Astrocyte (in vitro differentiated cells and primary cell): ENCODE measurements at regions not wholly inside any gene's neighbourhood (a gene's known extent, or its start where the extent isn't known, plus 50 kb on each side); places are given as distances from the start of the nearest gene placed in this dataset.

Experiments
- EZH2 ChIP-seq: IDR thresholded peaks from 2 replicates; pipeline ENCODE4 v1.6.1; 2012; ENCODE audit warnings: mild to moderate bottlenecking, low read length, inconsistent platforms; ENCODE audit not compliant: insufficient read depth
- TF ChIP-seq, protein P1 (sequence below): IDR thresholded peaks from 2 replicates; pipeline ENCODE4 v1.5.1; 2011; ENCODE audit warnings: low read depth, mild to moderate bottlenecking, inconsistent platforms, low read length, moderate library complexity; ENCODE audit not compliant: insufficient read depth

- TF ChIP-seq, protein P1, sequence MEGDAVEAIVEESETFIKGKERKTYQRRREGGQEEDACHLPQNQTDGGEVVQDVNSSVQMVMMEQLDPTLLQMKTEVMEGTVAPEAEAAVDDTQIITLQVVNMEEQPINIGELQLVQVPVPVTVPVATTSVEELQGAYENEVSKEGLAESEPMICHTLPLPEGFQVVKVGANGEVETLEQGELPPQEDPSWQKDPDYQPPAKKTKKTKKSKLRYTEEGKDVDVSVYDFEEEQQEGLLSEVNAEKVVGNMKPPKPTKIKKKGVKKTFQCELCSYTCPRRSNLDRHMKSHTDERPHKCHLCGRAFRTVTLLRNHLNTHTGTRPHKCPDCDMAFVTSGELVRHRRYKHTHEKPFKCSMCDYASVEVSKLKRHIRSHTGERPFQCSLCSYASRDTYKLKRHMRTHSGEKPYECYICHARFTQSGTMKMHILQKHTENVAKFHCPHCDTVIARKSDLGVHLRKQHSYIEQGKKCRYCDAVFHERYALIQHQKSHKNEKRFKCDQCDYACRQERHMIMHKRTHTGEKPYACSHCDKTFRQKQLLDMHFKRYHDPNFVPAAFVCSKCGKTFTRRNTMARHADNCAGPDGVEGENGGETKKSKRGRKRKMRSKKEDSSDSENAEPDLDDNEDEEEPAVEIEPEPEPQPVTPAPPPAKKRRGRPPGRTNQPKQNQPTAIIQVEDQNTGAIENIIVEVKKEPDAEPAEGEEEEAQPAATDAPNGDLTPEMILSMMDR: no peak
- TF ChIP-seq EZH2: no peak
Observed at GRCh38 chr11:129290966-129291365, 84.7 kb upstream of the BARX2 start.
